H1 (cell line): ENCODE measurements at regions not wholly inside any gene's neighbourhood (a gene's known extent, or its start where the extent isn't known, plus 50 kb on each side); places are given as distances from the start of the nearest gene placed in this dataset.

Experiments used
- CTCF ChIA-PET: fragments of 300-600 bp; sonication (Branson Sonifier 250); formaldehyde crosslinking; loops from one replicate; lab custom pipeline; 2021; ENCODE audit not compliant: partially characterized antibody; lab: Charles Lee
- POLR2A ChIA-PET: fragments of 300-600 bp; sonication (Branson Sonifier 250); formaldehyde crosslinking; loops from one replicate; lab custom pipeline; 2021; ENCODE audit warnings: inconsistent platforms; ENCODE audit not compliant: partially characterized antibody; lab: Charles Lee
- DNase-seq, 2 experiments: peaks; one replicate each; pipeline versions ENCODE4 v3.0.0 to v3.0.0-alpha.2; 2010 to 2022; ENCODE audit warnings: low spot score in 2 of 2, low read depth in 1 of 2, mixed read lengths in 1 of 2
- FAIRE-seq: peaks from 2 replicates; lab custom pipeline; 2011; peaks lifted over from hg19 to GRCh38; lab: Jason Lieb, UNC
- H2AFZ ChIP-seq: 2 replicates; pipeline ENCODE4 v1.8.1; 2012; ENCODE audit warnings: low read length, inconsistent platforms
- H2AK5ac ChIP-seq: 2 replicates; pipeline ENCODE4 v1.6.1; 2013; ENCODE audit warnings: low read depth, low read length
- H2BK120ac ChIP-seq: replicated peaks from 2 replicates; pipeline ENCODE3; 2013; ENCODE audit warnings: low read depth, low read length, inconsistent platforms
- H2BK12ac ChIP-seq: 2 replicates; pipeline ENCODE4 v1.6.1; 2013; ENCODE audit warnings: low read depth, low read length
- H2BK15ac ChIP-seq: 2 replicates; pipeline ENCODE4 v1.6.1; 2013; ENCODE audit warnings: low read length
- H2BK20ac ChIP-seq: 2 replicates; pipeline ENCODE4 v1.6.1; 2013; ENCODE audit warnings: low read length
- H2BK5ac ChIP-seq: 2 replicates; pipeline ENCODE4 v1.6.1; 2013; ENCODE audit warnings: low read depth, low read length
- H3K14ac ChIP-seq: 2 replicates; pipeline ENCODE4 v1.6.1; 2013; ENCODE audit warnings: inconsistent platforms; ENCODE audit not compliant: insufficient read length
- H3K18ac ChIP-seq: 2 replicates; pipeline ENCODE4 v1.6.1; 2013; ENCODE audit warnings: low read length; ENCODE audit errors: extremely low read depth
- H3K23ac ChIP-seq: 2 replicates; pipeline ENCODE4 v1.6.1; 2013; ENCODE audit warnings: inconsistent platforms; ENCODE audit not compliant: insufficient read length
- H3K23me2 ChIP-seq: 2 replicates; pipeline ENCODE4 v1.6.1; 2013; ENCODE audit warnings: low read depth, low read length
- H3K27ac ChIP-seq: 2 replicates; pipeline ENCODE4 v1.6.1; 2011; ENCODE audit warnings: low read depth, low read length, inconsistent platforms
- H3K27me3 ChIP-seq, 4 experiments: replicated peaks in 1 of 4; 1 replicate in 1 of 4; 2 replicates in 3 of 4; pipeline versions ENCODE4 v1.6.1 to v1.8.1; 2011 to 2013; ENCODE audit warnings: low read length in 3 of 4, mild to moderate bottlenecking in 3 of 4, inconsistent platforms in 2 of 4, mixed read lengths in 2 of 4, moderate library complexity in 1 of 4; ENCODE audit not compliant: control insufficient read depth in 3 of 4, insufficient read depth in 3 of 4; ENCODE audit errors: extremely low read depth in 1 of 4
- H3K36me3 ChIP-seq, 4 experiments: 2 replicates each; pipeline versions ENCODE4 v1.6.1 to v1.8.1; 2011 to 2013; ENCODE audit warnings: mild to moderate bottlenecking in 4 of 4, low read length in 3 of 4, moderate library complexity in 2 of 4, control low read depth in 1 of 4, inconsistent platforms in 1 of 4; ENCODE audit not compliant: insufficient read depth in 4 of 4, control insufficient read depth in 2 of 4
- H3K4ac ChIP-seq: replicated peaks from 2 replicates; pipeline ENCODE3; 2013; ENCODE audit warnings: low read length, low read depth, mixed read lengths, inconsistent platforms; ENCODE audit not compliant: insufficient read length
- H3K4me1 ChIP-seq, 4 experiments: replicated peaks in 1 of 4; 1 replicate in 1 of 4; 2 replicates in 3 of 4; pipeline versions ENCODE4 v1.6.1 to v1.8.1; 2011 to 2013; ENCODE audit warnings: low read length in 3 of 4, inconsistent platforms in 2 of 4, mixed read lengths in 1 of 4; ENCODE audit not compliant: insufficient read depth in 4 of 4, control insufficient read depth in 3 of 4
- H3K4me2 ChIP-seq, 2 experiments: 2 replicates each; pipeline versions ENCODE4 v1.6.1 to v1.8.1; 2011 to 2013; ENCODE audit warnings: low read depth in 2 of 2, low read length in 2 of 2, control low read depth in 1 of 2, inconsistent platforms in 1 of 2, mild to moderate bottlenecking in 1 of 2; ENCODE audit not compliant: insufficient read depth in 1 of 2
- H3K4me3 ChIP-seq, 4 experiments: fragments of 200-600, 300-600 bp in 1 of 4; sonication (generic), shearing (Covaris generic), sonication (Bioruptor Twin) in 1 of 4; 2 replicates each; pipeline versions ENCODE4 v1.5.1 to v1.8.1; 2011 to 2016; ENCODE audit warnings: low read length in 4 of 4, low read depth in 3 of 4, control low read depth in 2 of 4, inconsistent platforms in 2 of 4, mild to moderate bottlenecking in 2 of 4, mixed read lengths in 1 of 4, moderate library complexity in 1 of 4; ENCODE audit not compliant: insufficient read depth in 2 of 4; ENCODE audit errors: extremely low read depth in 1 of 4
- H3K56ac ChIP-seq: replicated peaks from 2 replicates; pipeline ENCODE3; 2013; ENCODE audit warnings: low read depth, mild to moderate bottlenecking, mixed read lengths, low read length, inconsistent platforms; ENCODE audit not compliant: insufficient read length
- H3K79me1 ChIP-seq: 2 replicates; pipeline ENCODE4 v1.6.1; 2013; ENCODE audit warnings: low read depth, low read length, control low read depth
- H3K79me2 ChIP-seq, 2 experiments: 2 replicates each; pipeline versions ENCODE4 v1.6.1 to v1.8.1; 2012 to 2013; ENCODE audit warnings: low read length in 2 of 2, mild to moderate bottlenecking in 2 of 2, inconsistent platforms in 1 of 2; ENCODE audit not compliant: insufficient read depth in 2 of 2, control insufficient read depth in 1 of 2
- H3K9ac ChIP-seq, 4 experiments: replicated peaks in 1 of 4; 1 replicate in 1 of 4; 2 replicates in 3 of 4; pipeline versions ENCODE4 v1.6.1 to v1.8.1; 2011 to 2013; ENCODE audit warnings: low read depth in 3 of 4, low read length in 3 of 4, control low read depth in 2 of 4, mild to moderate bottlenecking in 2 of 4, moderate library complexity in 2 of 4, inconsistent platforms in 1 of 4; ENCODE audit errors: extremely low read depth in 1 of 4
- H3K9me3 ChIP-seq, 2 experiments: 2 replicates each; pipeline versions ENCODE4 v1.6.1 to v1.8.1; 2012 to 2013; ENCODE audit warnings: mild to moderate bottlenecking in 2 of 2, moderate library complexity in 2 of 2, control low read depth in 1 of 2, inconsistent platforms in 1 of 2, low read depth in 1 of 2, low read length in 1 of 2, mixed read lengths in 1 of 2; ENCODE audit not compliant: insufficient read depth in 2 of 2
- H4K20me1 ChIP-seq, 2 experiments: replicated peaks in 1 of 2; 2 replicates each; pipeline versions ENCODE3 to v1.8.1; 2011 to 2013; ENCODE audit warnings: inconsistent platforms in 2 of 2, low read length in 2 of 2, mild to moderate bottlenecking in 1 of 2; ENCODE audit not compliant: insufficient read depth in 2 of 2, control insufficient read depth in 1 of 2
- H4K5ac ChIP-seq: 2 replicates; pipeline ENCODE4 v1.6.1; 2013; ENCODE audit warnings: low read length, low read depth, mixed read lengths, inconsistent platforms; ENCODE audit not compliant: insufficient read length
- H4K8ac ChIP-seq: 2 replicates; pipeline ENCODE4 v1.8.0; 2013; ENCODE audit warnings: mild to moderate bottlenecking, moderate library complexity, low read length, inconsistent platforms; ENCODE audit not compliant: insufficient read depth; ENCODE audit errors: extremely low read depth
- H4K91ac ChIP-seq: replicated peaks from 2 replicates; pipeline ENCODE3; 2013; ENCODE audit warnings: low read length, mixed read lengths, inconsistent platforms; ENCODE audit not compliant: insufficient read length
- CHD7 ChIP-seq: fragments of 300-600 bp; sonication (generic); IDR thresholded peaks from 2 replicates; pipeline ENCODE4 v1.7.1; 2012; ENCODE audit warnings: low read length, moderate library complexity, mild to moderate bottlenecking, inconsistent platforms; ENCODE audit not compliant: insufficient replicate concordance
- RXRA ChIP-seq: IDR thresholded peaks from 2 replicates; pipeline ENCODE4 v1.6.1; 2011; ENCODE audit warnings: low read depth, mild to moderate bottlenecking, low read length, moderate library complexity; ENCODE audit not compliant: insufficient read depth

DNA sequence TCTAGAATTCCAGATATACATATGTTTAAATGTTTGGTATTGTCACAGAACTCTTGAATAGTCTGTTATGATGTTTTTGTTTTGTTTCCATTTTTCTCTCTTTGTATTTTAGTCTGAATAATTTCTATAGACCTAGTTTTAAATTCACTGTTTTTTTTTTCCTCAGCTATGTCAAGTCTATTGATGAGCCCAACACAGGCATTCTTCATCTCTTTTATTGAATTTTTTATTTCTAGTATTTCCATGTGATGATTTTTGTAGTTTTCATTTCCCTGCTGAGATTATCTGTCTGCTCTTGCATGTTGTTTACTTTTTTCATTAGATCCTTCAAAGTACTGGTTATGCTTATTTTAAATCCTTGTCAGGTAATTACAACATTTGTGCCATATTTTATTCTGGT is 254.7 kb downstream of the C1D start:
- Histone ChIP-seq H4K8ac (no peak overlapping the region), H3K56ac (no peak overlapping the region), H2AK5ac (no peak overlapping the region), H4K20me1 (no peaks in the 10 kb centered on the region), H3K36me3 (no peaks in the 10 kb centered on the region), H4K91ac (no peak overlapping the region), H3K79me2 (no peaks in the 10 kb centered on the region), H3K27me3 (no peaks in the 10 kb centered on the region), H3K27ac (no peak overlapping the region), H3K23ac (no peak overlapping the region), H3K23me2 (no peaks in the 10 kb centered on the region), H3K14ac (no peak overlapping the region), H4K5ac (no peak overlapping the region), H2BK12ac (no peak overlapping the region), H3K4me3 (no peak overlapping the region), H3K9me3 (no peaks in the 10 kb centered on the region), H3K79me1 (no peaks in the 10 kb centered on the region), H2BK15ac (no peak overlapping the region), H2BK120ac (no peak overlapping the region), H3K4ac (no peak overlapping the region), H2BK20ac (no peak overlapping the region), H2BK5ac (no peak overlapping the region), H3K9ac (no peak overlapping the region), H3K4me2 (no peak overlapping the region), H3K18ac (no peak overlapping the region), H3K4me1 (0 out of 7 replicates have a peak, but pooled peaks cover 0 to 2% (median 0%) of the 10 kb centered on the region in 4 experiments), H2AFZ (no peak overlapping the region)
- no peak for FAIRE-seq
- POLR2A ChIA-PET: no interaction called here
- CTCF ChIA-PET: no interaction called here
- DNase-seq: no peak
- TF ChIP-seq CHD7 (no peak), RXRA (no peak)
